ENCODE measurements at regions not wholly inside any gene's neighbourhood (a gene's known extent, or its start where the extent isn't known, plus 50 kb on each side); places are given as distances from the start of the nearest gene placed in this dataset.

- Histone ChIP-seq H3K4me1 (ENCODE audit: control insufficient read depth in 1 of 2, insufficient read depth in 2 of 2, low read length in 2 of 2) (no peaks in the 10 kb centered on the region), H3K27ac (ENCODE audit: low read depth, low read length) (no peak overlapping the region)
- no TSS peak for BruUV-seq (replicated peaks)
Observed at GRCh38 chr6:112701201-112701600, 354.1 kb downstream of the RFPL4B start.

GRCh38 chr6:112710710-112711109, 363.6 kb downstream of the RFPL4B start:
- intact Hi-C loops (cut with micrococcal nuclease) = no loop called here
- H3K4me1 ChIP-seq (ENCODE audit: control insufficient read depth in 1 of 2, insufficient read depth in 2 of 2, low read length in 2 of 2) = no peaks in the 10 kb centered on the region
- no peak for DNase-seq (ENCODE audit: low read depth, low spot score)
- no peaks in the 10 kb centered on the region for H3K79me2 ChIP-seq (ENCODE audit: insufficient read depth, low read length)
- TF ChIP-seq CTCF (IDR thresholded peaks at IDR 0.05 in 2 of 3, conservative IDR thresholded peaks at IDR 0.05 in 1 of 3; ENCODE audit: borderline replicate concordance in 1 of 3, insufficient read depth in 1 of 3, low read depth in 2 of 3, low read length in 2 of 3) = no peak
- TF ChIP-seq EGR1 (IDR thresholded peaks at IDR 0.05; ENCODE audit: low read depth) = no peak
- TF ChIP-seq FOSL1 (IDR thresholded peaks at IDR 0.05; ENCODE audit: low read depth) = 0 out of 2 replicates have a peak, but pooled peaks have one; percentile 8
- no peak overlapping the region for H3K27ac ChIP-seq (ENCODE audit: low read depth, low read length)
- no peak overlapping the region for H3K4me2 ChIP-seq (ENCODE audit: low read length)
- H3K9me2 ChIP-seq (ENCODE audit: insufficient read depth) = no peaks in the 10 kb centered on the region
- no peaks in the 10 kb centered on the region for H3K9me3 ChIP-seq (ENCODE audit: control insufficient read depth in 1 of 2, insufficient read depth in 1 of 2, low read depth in 1 of 2, low read length in 2 of 2)
- no peak overlapping the region for H3K4me3 ChIP-seq (replicated peaks in 1 of 2; ENCODE audit: low read depth in 1 of 2, low read length in 2 of 2)
- no peak overlapping the region for H3K9ac ChIP-seq (ENCODE audit: low read length)
- H3K27me3 ChIP-seq (ENCODE audit: insufficient read depth, low read length) = no peaks in the 10 kb centered on the region
- no peak overlapping the region for H2AFZ ChIP-seq (ENCODE audit: low read depth, low read length, poor library complexity, severe bottlenecking)
- RAD21 ChIA-PET (ENCODE audit: low non-redundant PET in 1 of 2, low total read pairs in 2 of 2, uncharacterized antibody in 2 of 2, unreplicated experiment in 2 of 2) = no interaction called here
- H3K36me3 ChIP-seq (ENCODE audit: control insufficient read depth in 1 of 2, insufficient read depth in 2 of 2, low read length in 2 of 2) = no peaks in the 10 kb centered on the region
- POLR2A ChIA-PET = no interaction called here
- H4K20me1 ChIP-seq (ENCODE audit: insufficient read depth) = no peaks in the 10 kb centered on the region
- ATAC-seq = no peak
- BruUV-seq (replicated peaks) = no TSS peak
- CTCF ChIA-PET = no interaction called here

More at GRCh38 chr6:112701201-112701600, 354.1 kb downstream of the RFPL4B start:
- DNase-seq (ENCODE audit: low read depth, low spot score) = no peak
- no peak overlapping the region for H3K9ac ChIP-seq (ENCODE audit: low read length)
- no peak overlapping the region for H2AFZ ChIP-seq (ENCODE audit: low read depth, low read length, poor library complexity, severe bottlenecking)
- TF ChIP-seq CBX3 (IDR thresholded peaks at IDR 0.05; ENCODE audit: low read depth) (no peak), CEBPB (IDR thresholded peaks at IDR 0.05; ENCODE audit: low read depth) (no peak), ZFX (IDR thresholded peaks at IDR 0.05) (no peak), YY1 (IDR thresholded peaks at IDR 0.05; ENCODE audit: extremely low read depth, insufficient replicate concordance, low read depth, low read length) (no peak), EZH2phosphoT487 (IDR thresholded peaks at IDR 0.05; ENCODE audit: borderline replicate concordance) (no peak), EZH2 (IDR thresholded peaks at IDR 0.05) (no peak), CTCF (IDR thresholded peaks at IDR 0.05 in 2 of 3, conservative IDR thresholded peaks at IDR 0.05 in 1 of 3; ENCODE audit: borderline replicate concordance in 1 of 3, insufficient read depth in 1 of 3, low read depth in 2 of 3, low read length in 2 of 3) (no peak), SRF (IDR thresholded peaks at IDR 0.05; ENCODE audit: low read depth) (no peak)
- no peak overlapping the region for H3K4me3 ChIP-seq (replicated peaks in 1 of 2; ENCODE audit: low read depth in 1 of 2, low read length in 2 of 2)
- H3K27me3 ChIP-seq (ENCODE audit: insufficient read depth, low read length) = no peaks in the 10 kb centered on the region
- CTCF ChIA-PET = no interaction called here
- intact Hi-C loops (cut with micrococcal nuclease) = no loop called here
- ATAC-seq = no peak
- RAD21 ChIA-PET (ENCODE audit: low non-redundant PET in 1 of 2, low total read pairs in 2 of 2, uncharacterized antibody in 2 of 2, unreplicated experiment in 2 of 2) = no interaction called here
- H3K4me2 ChIP-seq (ENCODE audit: low read length) = no peak overlapping the region
- H3K9me3 ChIP-seq (ENCODE audit: control insufficient read depth in 1 of 2, insufficient read depth in 1 of 2, low read depth in 1 of 2, low read length in 2 of 2) = no peaks in the 10 kb centered on the region
- no peaks in the 10 kb centered on the region for H4K20me1 ChIP-seq (ENCODE audit: insufficient read depth)
- POLR2A ChIA-PET = no interaction called here
- no peaks in the 10 kb centered on the region for H3K36me3 ChIP-seq (ENCODE audit: control insufficient read depth in 1 of 2, insufficient read depth in 2 of 2, low read length in 2 of 2)
- H3K79me2 ChIP-seq (ENCODE audit: insufficient read depth, low read length) = no peaks in the 10 kb centered on the region
- no peaks in the 10 kb centered on the region for H3K9me2 ChIP-seq (ENCODE audit: insufficient read depth)
